Neuronal stem cell (in vitro differentiated cells): ENCODE measurements at regions not wholly inside any gene's neighbourhood (a gene's known extent, or its start where the extent isn't known, plus 50 kb on each side); places are given as distances from the start of the nearest gene placed in this dataset.

ENCODE experiments used
- DNase-seq: peaks from one replicate; pipeline ENCODE4 v3.0.0-alpha.2; 2013; ENCODE audit warnings: low spot score
- H2AFZ ChIP-seq: one replicate; pipeline ENCODE4 v1.6.1; 2013; ENCODE audit warnings: mild to moderate bottlenecking, low read length, inconsistent platforms
- H2AK5ac ChIP-seq: 2 replicates; pipeline ENCODE4 v1.6.1; 2013; ENCODE audit warnings: low read depth, mild to moderate bottlenecking, inconsistent platforms, low read length, moderate library complexity, mixed read lengths
- H2BK120ac ChIP-seq: 2 replicates; pipeline ENCODE4 v1.6.1; 2013; ENCODE audit warnings: low read depth, mild to moderate bottlenecking, inconsistent platforms, low read length, moderate library complexity, mixed read lengths
- H2BK12ac ChIP-seq: one replicate; pipeline ENCODE4 v1.6.1; 2013; ENCODE audit warnings: low read length, inconsistent platforms
- H2BK15ac ChIP-seq: 2 replicates; pipeline ENCODE4 v1.6.1; 2013; ENCODE audit warnings: mild to moderate bottlenecking, low read length, inconsistent platforms, mixed read lengths
- H2BK5ac ChIP-seq: one replicate; pipeline ENCODE4 v1.6.1; 2013; ENCODE audit warnings: inconsistent platforms, mild to moderate bottlenecking, low read length, moderate library complexity
- H3K14ac ChIP-seq: one replicate; pipeline ENCODE4 v1.6.1; 2013; ENCODE audit warnings: low read length, inconsistent platforms
- H3K18ac ChIP-seq: 2 replicates; pipeline ENCODE4 v1.6.1; 2013; ENCODE audit warnings: low read length, inconsistent platforms
- H3K23ac ChIP-seq: 2 replicates; pipeline ENCODE4 v1.6.1; 2013; ENCODE audit warnings: low read depth, mild to moderate bottlenecking, mixed read lengths, low read length, inconsistent platforms; ENCODE audit not compliant: poor library complexity
- H3K27ac ChIP-seq: replicated peaks from 3 replicates; pipeline ENCODE4 v1.5.1; 2013; ENCODE audit warnings: low read length, inconsistent platforms
- H3K27me3 ChIP-seq, 3 experiments: 2 replicates each; pipeline ENCODE4 v1.6.1; 2013; ENCODE audit warnings: low read length in 3 of 3, mild to moderate bottlenecking in 2 of 3, inconsistent platforms in 1 of 3, low read depth in 1 of 3, mixed read lengths in 1 of 3, moderate library complexity in 1 of 3; ENCODE audit not compliant: control insufficient read depth in 3 of 3, insufficient read depth in 3 of 3
- H3K36me3 ChIP-seq, 2 donors: replicated peaks in 1 of 2; 2 replicates each; pipeline ENCODE4 v1.6.1; 2013; ENCODE audit warnings: low read length in 2 of 2; ENCODE audit not compliant: control insufficient read depth in 2 of 2, insufficient read depth in 2 of 2
- H3K4ac ChIP-seq: 2 replicates; pipeline ENCODE4 v1.6.1; 2013; ENCODE audit warnings: inconsistent platforms, mild to moderate bottlenecking, low read length, moderate library complexity
- H3K4me1 ChIP-seq, 2 donors: 1 replicate in 1 of 2; 2 replicates in 1 of 2; pipeline ENCODE4 v1.6.1; 2013; ENCODE audit warnings: low read length in 2 of 2, low read depth in 1 of 2; ENCODE audit not compliant: control insufficient read depth in 2 of 2, insufficient read depth in 1 of 2
- H3K4me2 ChIP-seq: one replicate; pipeline ENCODE4 v1.6.1; 2013; ENCODE audit warnings: mild to moderate bottlenecking, low read length, inconsistent platforms; ENCODE audit not compliant: insufficient read depth, poor library complexity, severe bottlenecking
- H3K4me3 ChIP-seq, 2 donors: 2 replicates each; pipeline ENCODE4 v1.5.1; 2013; ENCODE audit warnings: low read length in 2 of 2, mild to moderate bottlenecking in 2 of 2, inconsistent platforms in 1 of 2, moderate library complexity in 1 of 2
- H3K79me1 ChIP-seq: one replicate; pipeline ENCODE4 v1.6.1; 2013; ENCODE audit warnings: low read depth, mild to moderate bottlenecking, inconsistent platforms, low read length, moderate library complexity
- H3K9ac ChIP-seq: one replicate; pipeline ENCODE4 v1.6.1; 2013; ENCODE audit warnings: mild to moderate bottlenecking, low read depth, low read length, inconsistent platforms; ENCODE audit not compliant: poor library complexity
- H3K9me3 ChIP-seq, 2 donors: replicated peaks in 1 of 2; 2 replicates each; pipeline versions ENCODE3 to v1.6.1; 2013; ENCODE audit warnings: low read length in 2 of 2, mild to moderate bottlenecking in 2 of 2, inconsistent platforms in 1 of 2, low read depth in 1 of 2, mixed read lengths in 1 of 2, moderate library complexity in 1 of 2; ENCODE audit not compliant: control insufficient read depth in 2 of 2, insufficient read depth in 1 of 2
- H4K8ac ChIP-seq: one replicate; pipeline ENCODE4 v1.6.1; 2013; ENCODE audit warnings: low read depth, mild to moderate bottlenecking, inconsistent platforms, low read length, moderate library complexity
- H4K91ac ChIP-seq: one replicate; pipeline ENCODE4 v1.6.1; 2013; ENCODE audit warnings: low read length, low read depth, mild to moderate bottlenecking, inconsistent platforms; ENCODE audit not compliant: poor library complexity
- WGBS, 2 donors: extraction: QIAGEN DNeasy Blood & Tissue Kit; methylation state at CpG; one replicate each; pipeline ENCODE4 v1.1.7; 2013; ENCODE audit warnings: missing lambda C conversion rate in 2 of 2, mixed read lengths in 1 of 2; ENCODE audit not compliant: insufficient read length in 2 of 2, insufficient replicate concordance in 1 of 2; ENCODE audit errors: extremely low coverage in 2 of 2; 5-methylcytosine and 5-hydroxymethylcytosine counted together

DNA sequence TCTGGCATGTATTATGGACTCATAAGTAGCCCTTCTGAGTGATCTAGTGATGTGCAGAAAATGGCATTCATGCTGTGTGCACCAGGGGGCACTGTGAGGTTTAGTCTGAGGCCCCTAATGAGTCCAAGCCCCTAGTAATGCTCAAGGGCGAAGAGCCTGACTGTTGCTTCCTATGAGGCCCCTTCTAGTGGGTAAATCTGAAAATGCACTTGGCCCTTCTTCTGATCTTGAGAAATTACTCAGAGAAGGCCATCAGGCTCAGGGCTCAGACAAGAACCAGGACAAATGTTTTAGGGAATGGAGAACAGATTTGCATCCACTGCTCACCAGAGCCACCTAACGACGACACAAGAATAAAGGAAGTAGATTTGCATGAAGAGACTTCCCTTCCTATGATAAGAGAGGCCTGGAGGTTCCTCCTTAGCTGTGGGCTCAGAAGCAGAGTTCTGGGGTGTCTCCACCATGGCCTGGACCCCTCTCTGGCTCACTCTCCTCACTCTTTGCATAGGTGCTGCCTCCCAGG is 75.8 kb downstream of the GGTLC2 start:
- H3K4me1 ChIP-seq = no peaks in the 10 kb centered on the region
- no peak overlapping the region for H2BK120ac ChIP-seq

DNA sequence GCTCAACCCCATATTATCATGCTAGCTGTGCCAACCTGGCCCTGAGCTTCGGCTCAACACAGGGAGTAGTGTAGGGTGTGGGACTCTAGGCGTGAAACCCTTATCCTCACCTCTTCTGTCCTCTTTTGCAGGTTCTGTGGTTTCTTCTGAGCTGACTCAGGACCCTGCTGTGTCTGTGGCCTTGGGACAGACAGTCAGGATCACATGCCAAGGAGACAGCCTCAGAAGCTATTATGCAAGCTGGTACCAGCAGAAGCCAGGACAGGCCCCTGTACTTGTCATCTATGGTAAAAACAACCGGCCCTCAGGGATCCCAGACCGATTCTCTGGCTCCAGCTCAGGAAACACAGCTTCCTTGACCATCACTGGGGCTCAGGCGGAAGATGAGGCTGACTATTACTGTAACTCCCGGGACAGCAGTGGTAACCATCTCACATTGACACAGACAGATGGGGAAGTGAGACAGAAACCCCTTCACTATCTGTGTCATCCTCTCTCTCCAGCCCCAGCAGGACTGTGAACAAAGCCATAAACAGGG is 76.4 kb downstream of the GGTLC2 start:
- Histone ChIP-seq H3K4me3 (no peak overlapping the region), H2AK5ac (no peak overlapping the region), H3K4me2 (no peak overlapping the region), H3K27me3 (peaks cover 0 to 7% (median 2%) of the 10 kb centered on the region in 3 experiments), H4K8ac (no peak overlapping the region), H3K4me1 (no peaks in the 10 kb centered on the region), H3K4ac (no peak overlapping the region), H2BK12ac (no peak overlapping the region), H2BK15ac (no peak overlapping the region), H2BK5ac (no peak overlapping the region), H3K23ac (peak overlapping the region; percentile 26), H3K79me1 (no peaks in the 10 kb centered on the region), H3K27ac (no peak overlapping the region), H3K9ac (no peak overlapping the region), H3K9me3 (no peaks in the 10 kb centered on the region), H3K18ac (no peak overlapping the region), H3K14ac (no peak overlapping the region), H4K91ac (no peak overlapping the region), H2AFZ (no peak overlapping the region), H2BK120ac (no peak overlapping the region), H3K36me3 (no peaks in the 10 kb centered on the region)
- no CpG with 5 or more reads among the region's 6 CpGs for WGBS, 2 donors
- DNase-seq = no peak

More for the DNA sequence above, 75.8 kb downstream of the GGTLC2 start:
- Histone ChIP-seq H2BK15ac (no peak overlapping the region), H3K14ac (no peak overlapping the region), H3K9ac (no peak overlapping the region), H2AFZ (peak overlapping the region; percentile 73), H3K4me2 (no peak overlapping the region), H2BK5ac (no peak overlapping the region), H3K4ac (no peak overlapping the region), H3K36me3 (no peaks in the 10 kb centered on the region), H3K4me3 (no peak overlapping the region), H3K79me1 (no peaks in the 10 kb centered on the region), H3K27ac (no peak overlapping the region), H3K18ac (no peak overlapping the region), H4K8ac (no peak overlapping the region), H4K91ac (no peak overlapping the region), H2AK5ac (no peak overlapping the region), H3K9me3 (no peaks in the 10 kb centered on the region), H3K27me3 (peaks cover 0 to 7% (median 2%) of the 10 kb centered on the region in 3 experiments), H3K23ac (no peak overlapping the region), H2BK12ac (no peak overlapping the region)
- peak; percentile 21 for DNase-seq
- WGBS, 2 donors = no CpG with 5 or more reads among the region's 3 CpGs

DNA sequence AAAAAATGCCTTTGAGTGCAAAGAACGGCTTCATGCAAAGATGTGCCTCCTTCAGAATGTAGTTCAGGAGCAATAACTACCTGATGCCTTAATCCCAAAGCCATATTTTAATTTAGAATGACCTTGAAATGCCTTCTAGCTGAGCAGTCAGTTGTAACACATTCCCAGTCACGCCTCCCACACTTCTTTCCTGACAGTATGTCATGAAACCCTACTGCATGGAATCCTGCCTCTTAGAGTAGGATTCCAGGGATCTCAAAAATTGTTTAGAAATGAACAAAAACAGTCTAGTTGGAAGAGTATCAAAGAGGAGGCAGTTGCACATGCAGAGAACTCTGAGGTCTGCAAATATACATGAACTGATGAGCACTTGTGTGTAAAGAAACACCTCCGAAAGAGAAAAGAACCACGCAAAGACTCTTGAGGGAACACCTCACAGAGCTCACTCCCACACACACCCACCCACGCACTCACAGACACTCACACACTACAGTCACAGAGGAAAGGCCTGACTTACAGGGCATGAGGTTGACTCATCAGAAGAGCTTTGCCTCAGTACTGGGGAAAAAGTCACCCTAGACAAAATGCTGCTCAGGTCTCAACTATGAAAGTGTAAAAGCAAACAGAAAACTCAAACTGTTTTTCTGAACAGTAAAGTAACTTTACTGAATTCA is 77.4 kb downstream of the GGTLC2 start:
- no CpG with 5 or more reads among the region's 5 CpGs for WGBS, 2 donors
- Histone ChIP-seq H2BK5ac (no peak overlapping the region), H4K8ac (no peak overlapping the region), H2AFZ (no peak overlapping the region), H3K27me3 (peaks cover 0 to 7% (median 2%) of the 10 kb centered on the region in 3 experiments), H3K27ac (no peak overlapping the region), H3K9ac (no peak overlapping the region), H3K79me1 (no peaks in the 10 kb centered on the region), H2BK15ac (no peak overlapping the region), H3K4me3 (no peak overlapping the region), H3K4me1 (no peaks in the 10 kb centered on the region), H4K91ac (no peak overlapping the region), H2BK12ac (no peak overlapping the region), H3K4ac (no peak overlapping the region), H3K36me3 (no peaks in the 10 kb centered on the region), H2BK120ac (no peak overlapping the region), H3K9me3 (no peaks in the 10 kb centered on the region), H3K14ac (no peak overlapping the region), H3K4me2 (no peak overlapping the region), H2AK5ac (no peak overlapping the region), H3K23ac (no peak overlapping the region), H3K18ac (no peak overlapping the region)
- DNase-seq = no peak

DNA sequence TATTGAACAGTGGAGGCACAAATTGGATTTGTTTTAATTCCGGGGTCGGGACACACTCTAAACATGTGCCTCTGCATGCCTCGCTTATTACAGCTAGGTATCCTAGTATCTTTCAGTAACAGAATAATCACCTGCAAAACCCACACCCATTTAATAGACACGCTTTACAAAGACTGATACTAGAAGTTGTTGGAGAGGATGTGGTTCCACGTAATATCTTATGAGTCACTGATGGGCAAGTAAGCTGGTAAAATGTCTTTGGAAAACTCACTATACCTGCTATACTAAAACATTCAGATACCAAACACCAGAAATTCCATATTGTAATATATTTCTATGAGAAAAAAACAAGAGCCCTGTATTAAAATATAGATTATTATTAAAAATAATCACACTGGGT is 84.0 kb downstream of the GGTLC2 start:
- Histone ChIP-seq H2BK12ac (no peak overlapping the region), H4K91ac (no peak overlapping the region), H3K4me3 (no peak overlapping the region), H3K23ac (no peak overlapping the region), H3K9me3 (no peaks in the 10 kb centered on the region), H3K4me2 (no peak overlapping the region), H2AFZ (no peak overlapping the region), H3K4me1 (no peaks in the 10 kb centered on the region), H2BK15ac (no peak overlapping the region), H3K36me3 (no peaks in the 10 kb centered on the region), H3K27me3 (peaks cover 0 to 23% (median 0%) of the 10 kb centered on the region in 3 experiments), H3K79me1 (no peaks in the 10 kb centered on the region), H2BK5ac (no peak overlapping the region), H3K4ac (no peak overlapping the region), H2AK5ac (no peak overlapping the region), H2BK120ac (no peak overlapping the region), H3K27ac (no peak overlapping the region), H3K9ac (no peak overlapping the region), H3K18ac (no peak overlapping the region), H4K8ac (no peak overlapping the region), H3K14ac (no peak overlapping the region)
- no CpG with 5 or more reads among the region's 5 CpGs for WGBS, 2 donors
- DNase-seq = no peak
